ENCODE measurements at regions not wholly inside any gene's neighbourhood (a gene's known extent, or its start where the extent isn't known, plus 50 kb on each side); places are given as distances from the start of the nearest gene placed in this dataset.
A peak's percentile ranks its signal among the peaks of the same experiment; 100 is the strongest.

DNA sequence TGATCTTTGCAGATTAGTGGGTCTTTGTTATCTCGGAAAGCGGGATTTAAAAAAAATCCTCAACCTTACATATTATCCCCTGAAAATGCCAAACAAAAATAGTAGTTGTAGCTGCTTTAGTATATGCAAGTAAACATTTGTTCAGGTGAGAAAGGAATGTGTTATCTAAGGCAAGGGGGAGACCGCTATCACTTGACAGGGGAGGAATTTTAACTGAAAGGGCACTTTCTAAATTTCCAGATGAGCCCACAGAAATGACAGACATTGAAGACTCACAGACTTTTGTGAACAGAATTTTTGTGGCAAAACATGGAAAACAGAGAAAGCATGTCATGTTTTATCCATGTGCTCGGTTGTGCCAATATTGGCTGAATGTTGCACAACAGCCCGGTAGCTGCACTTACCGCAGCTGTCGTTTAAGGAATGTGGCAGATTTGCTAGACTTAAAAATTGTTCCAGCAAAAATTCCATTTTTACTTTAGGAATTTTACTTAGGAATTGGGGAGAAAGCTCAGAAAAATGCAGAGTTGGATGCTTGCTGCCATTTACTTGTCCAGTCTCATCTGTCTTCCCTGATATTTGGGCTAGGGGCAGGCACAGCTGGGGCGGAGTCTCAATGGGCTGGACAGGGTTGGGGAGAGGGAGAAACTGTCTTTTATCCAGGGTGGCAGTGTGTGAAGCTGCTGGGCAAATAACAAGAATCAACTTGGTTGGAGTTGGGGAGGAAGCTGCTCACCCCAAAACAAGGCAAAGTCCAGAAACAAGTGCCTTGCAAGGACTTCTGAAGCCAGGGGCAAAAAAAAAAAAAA, 94.6 kb upstream of the RPS6KA3 start:
- peak; percentile 40 for DNase-seq (ENCODE audit: low read depth)
- TF ChIP-seq, protein P1, sequence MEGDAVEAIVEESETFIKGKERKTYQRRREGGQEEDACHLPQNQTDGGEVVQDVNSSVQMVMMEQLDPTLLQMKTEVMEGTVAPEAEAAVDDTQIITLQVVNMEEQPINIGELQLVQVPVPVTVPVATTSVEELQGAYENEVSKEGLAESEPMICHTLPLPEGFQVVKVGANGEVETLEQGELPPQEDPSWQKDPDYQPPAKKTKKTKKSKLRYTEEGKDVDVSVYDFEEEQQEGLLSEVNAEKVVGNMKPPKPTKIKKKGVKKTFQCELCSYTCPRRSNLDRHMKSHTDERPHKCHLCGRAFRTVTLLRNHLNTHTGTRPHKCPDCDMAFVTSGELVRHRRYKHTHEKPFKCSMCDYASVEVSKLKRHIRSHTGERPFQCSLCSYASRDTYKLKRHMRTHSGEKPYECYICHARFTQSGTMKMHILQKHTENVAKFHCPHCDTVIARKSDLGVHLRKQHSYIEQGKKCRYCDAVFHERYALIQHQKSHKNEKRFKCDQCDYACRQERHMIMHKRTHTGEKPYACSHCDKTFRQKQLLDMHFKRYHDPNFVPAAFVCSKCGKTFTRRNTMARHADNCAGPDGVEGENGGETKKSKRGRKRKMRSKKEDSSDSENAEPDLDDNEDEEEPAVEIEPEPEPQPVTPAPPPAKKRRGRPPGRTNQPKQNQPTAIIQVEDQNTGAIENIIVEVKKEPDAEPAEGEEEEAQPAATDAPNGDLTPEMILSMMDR (IDR thresholded peaks at IDR 0.05; ENCODE audit: insufficient read depth, low read depth, low read length, missing control alignments): no peak
- no peak overlapping the region for H3K4me3 ChIP-seq (ENCODE audit: low read length)

DNA sequence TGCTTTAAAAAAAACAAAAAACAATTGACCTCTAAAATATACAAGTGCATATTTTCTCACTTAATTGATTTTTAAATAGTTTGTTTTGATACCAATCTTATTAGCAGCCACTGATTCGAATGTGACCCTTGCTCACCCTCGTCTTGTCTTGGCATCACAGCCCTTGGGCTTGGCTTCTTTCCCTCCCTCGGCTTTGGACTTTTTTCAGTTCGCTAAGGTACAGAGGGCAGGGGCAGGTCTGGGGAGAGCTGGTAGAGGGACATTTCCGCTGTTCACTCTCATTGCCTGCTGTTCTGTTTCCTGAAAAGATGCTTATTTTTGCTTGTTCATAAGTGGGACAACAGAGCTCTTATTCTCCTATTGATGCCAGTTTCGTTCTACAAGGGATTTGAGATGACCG, 88.5 kb upstream of the RPS6KA3 start:
- no peak for DNase-seq (ENCODE audit: low read depth)
- TF ChIP-seq, protein P1 (IDR thresholded peaks at IDR 0.05; ENCODE audit: insufficient read depth, low read depth, low read length, missing control alignments): no peak
- no peak overlapping the region for H3K4me3 ChIP-seq (ENCODE audit: low read length)

DNA sequence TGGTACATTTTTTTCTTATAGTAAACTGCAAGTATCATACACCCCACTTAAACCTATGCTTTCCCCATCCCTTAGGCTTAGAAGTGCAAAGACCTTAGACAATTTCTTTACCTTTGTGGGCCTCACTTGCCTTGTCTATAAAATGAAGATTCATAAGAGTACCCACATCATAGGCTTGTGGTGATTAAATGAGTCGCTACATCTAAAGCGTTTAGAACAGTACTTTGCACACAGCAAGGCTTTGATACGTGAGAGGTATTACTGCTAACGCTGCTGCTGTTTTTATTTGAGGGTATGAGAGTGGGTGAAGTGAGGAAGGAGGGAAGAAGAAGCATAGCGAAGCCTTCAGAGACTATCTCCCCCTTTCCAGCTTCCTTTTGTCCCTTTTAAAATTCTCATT, 87.8 kb upstream of the RPS6KA3 start:
- DNase-seq (ENCODE audit: low read depth): no peak
- no peak overlapping the region for H3K4me3 ChIP-seq (ENCODE audit: low read length)
- TF ChIP-seq, protein P1 (IDR thresholded peaks at IDR 0.05; ENCODE audit: insufficient read depth, low read depth, low read length, missing control alignments): no peak

- H3K4me3 ChIP-seq (ENCODE audit: low read length): no peak overlapping the region
- no peak for DNase-seq (ENCODE audit: low read depth)
- TF ChIP-seq, protein P1 (IDR thresholded peaks at IDR 0.05; ENCODE audit: insufficient read depth, low read depth, low read length, missing control alignments): no peak
Observed at GRCh38 chrX:20352935-20353336, 86.2 kb upstream of the RPS6KA3 start.

DNA sequence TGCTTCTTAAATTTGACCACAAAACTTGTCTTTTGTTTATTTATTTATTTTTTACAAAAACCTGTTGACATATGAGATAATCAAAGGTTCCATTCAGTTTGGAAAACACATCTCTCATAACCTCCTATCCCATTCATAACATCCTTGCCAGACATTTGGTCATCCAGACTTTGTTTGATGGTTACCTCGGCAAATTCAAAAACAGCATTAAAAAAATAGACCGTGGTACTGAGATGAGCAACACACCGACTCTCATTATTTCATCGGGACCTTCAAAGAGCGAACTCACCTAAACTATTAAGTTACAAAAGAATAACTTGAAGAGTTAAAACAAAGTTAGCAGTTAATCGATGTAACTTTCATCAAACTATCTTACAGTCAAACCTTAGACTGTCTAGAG, 85.8 kb upstream of the RPS6KA3 start:
- TF ChIP-seq, protein P1 (IDR thresholded peaks at IDR 0.05; ENCODE audit: insufficient read depth, low read depth, low read length, missing control alignments): no peak
- no peak overlapping the region for H3K4me3 ChIP-seq (ENCODE audit: low read length)
- no peak for DNase-seq (ENCODE audit: low read depth)

DNA sequence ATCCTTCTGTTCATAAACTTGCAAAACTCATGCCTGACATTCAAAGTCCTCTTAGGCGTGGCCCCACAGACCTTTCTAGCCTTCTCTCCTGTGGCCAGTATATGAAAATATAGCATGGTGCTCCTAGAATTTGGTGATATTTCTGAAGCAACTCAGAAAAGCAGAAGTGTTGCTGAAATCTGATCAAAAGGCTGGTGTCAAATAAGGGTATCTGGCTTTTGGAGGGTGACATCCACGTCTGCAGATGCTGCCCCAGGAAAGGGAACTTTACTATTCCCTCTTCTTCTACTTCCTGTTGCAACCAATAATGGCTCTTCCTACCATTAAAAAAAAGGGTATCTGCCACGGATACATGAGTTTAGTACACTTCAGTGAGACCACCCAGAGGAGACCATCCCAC, 83.9 kb upstream of the RPS6KA3 start:
- H3K4me3 ChIP-seq (ENCODE audit: low read length): no peak overlapping the region
- DNase-seq (ENCODE audit: low read depth): no peak
- TF ChIP-seq, protein P1 (IDR thresholded peaks at IDR 0.05; ENCODE audit: insufficient read depth, low read depth, low read length, missing control alignments): no peak

DNA sequence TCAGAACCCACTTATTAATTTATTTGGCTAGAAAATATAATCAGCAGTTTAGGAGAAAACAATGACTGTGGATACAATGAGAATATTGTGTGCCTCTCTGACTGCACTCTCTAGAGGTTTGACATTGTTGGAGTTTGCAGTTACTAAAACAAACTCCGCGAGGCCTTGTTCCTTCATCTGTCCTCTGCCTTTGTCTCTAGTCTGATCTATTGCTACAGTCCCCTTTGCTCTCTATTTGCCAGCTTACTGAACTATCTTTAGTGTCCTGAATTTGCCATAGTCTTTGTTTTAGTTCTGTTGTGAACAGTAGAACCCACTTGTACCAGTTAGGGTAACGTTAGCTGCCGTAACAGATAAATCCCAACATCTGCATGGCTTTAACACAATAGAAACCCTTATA, 81.4 kb upstream of the RPS6KA3 start:
- TF ChIP-seq, protein P1 (IDR thresholded peaks at IDR 0.05; ENCODE audit: insufficient read depth, low read depth, low read length, missing control alignments): no peak
- DNase-seq (ENCODE audit: low read depth): no peak
- H3K4me3 ChIP-seq (ENCODE audit: low read length): no peak overlapping the region
